GM12878 (cell line): ENCODE measurements at regions not wholly inside any gene's neighbourhood (a gene's known extent, or its start where the extent isn't known, plus 50 kb on each side); places are given as distances from the start of the nearest gene placed in this dataset.

Experiments
- ATAC-seq: fragments of 200-7000 bp; cut with Tn5 transposase; 3 replicates; pipeline ENCODE4 v1.9.1; 2020; ENCODE audit warnings: mild to moderate bottlenecking, moderate library complexity
- BruUV-seq: library from RNA; stranded (reverse); fragments of 400-500 nt; replicated peaks from 2 replicates; lab custom pipeline; 2021; lab: Mats Ljungman, UMichigan
- CTCF ChIA-PET: fragments of 300-600 bp; sonication (Branson Sonifier 250); formaldehyde crosslinking; extraction: SDS; loops from one replicate; lab custom pipeline; 2021; ENCODE audit warnings: inconsistent platforms; lab: Yijun Ruan, JAX
- POLR2A ChIA-PET: fragments of 350-600 bp; formaldehyde crosslinking; extraction: SDS; loops from one replicate; lab custom pipeline; 2021; ENCODE audit warnings: inconsistent platforms; lab: Charles Lee
- RAD21 ChIA-PET: fragments of 300-600 bp; sonication (Branson Sonifier 250); formaldehyde crosslinking; loops from one replicate; lab custom pipeline; 2023; ENCODE audit warnings: antibody characterized with exemption; ENCODE audit not compliant: unreplicated experiment; lab: Charles Lee
- SMC1A ChIA-PET: fragments of 300-600 bp; sonication (Branson Sonifier 250); formaldehyde crosslinking; loops from one replicate; lab custom pipeline; 2023; ENCODE audit not compliant: unreplicated experiment, uncharacterized antibody; lab: Charles Lee
- DNase-seq: peaks from one replicate; pipeline ENCODE4 v3.0.0-alpha.2; 2011; ENCODE audit warnings: low read depth, low spot score
- FAIRE-seq: peaks from 3 replicates; lab custom pipeline; 2011; peaks lifted over from hg19 to GRCh38; lab: Jason Lieb, UNC
- H2AFZ ChIP-seq: 2 replicates; pipeline ENCODE4 v1.6.0; 2011; ENCODE audit warnings: low read depth, low read length, control low read depth; ENCODE audit not compliant: control insufficient read depth
- H3K27ac ChIP-seq: 2 replicates; pipeline ENCODE4 v1.5.1; 2011; ENCODE audit warnings: control low read depth; ENCODE audit not compliant: control insufficient read depth, insufficient read depth
- H3K27me3 ChIP-seq, 2 experiments: replicated peaks in 1 of 2; 2 replicates each; pipeline versions ENCODE4 v1.6.0 to v1.6.1; 2011; ENCODE audit warnings: low read length in 1 of 2; ENCODE audit not compliant: control insufficient read depth in 2 of 2, insufficient read depth in 2 of 2
- H3K36me3 ChIP-seq, 2 experiments: 2 replicates each; pipeline ENCODE4 v1.5.1; 2011; ENCODE audit warnings: low read length in 1 of 2; ENCODE audit not compliant: control insufficient read depth in 2 of 2, insufficient read depth in 2 of 2
- H3K4me1 ChIP-seq: 2 replicates; pipeline ENCODE4 v1.6.1; 2011; ENCODE audit warnings: mild to moderate bottlenecking, low read length, moderate library complexity, mixed read lengths; ENCODE audit not compliant: control insufficient read depth, insufficient read depth
- H3K4me2 ChIP-seq: 2 replicates; pipeline ENCODE4 v1.6.0; 2011; ENCODE audit warnings: control low read depth; ENCODE audit not compliant: control insufficient read depth, insufficient read depth
- H3K4me3 ChIP-seq: fragments of 200-600 bp; sonication (generic); 2 replicates; pipeline ENCODE4 v1.5.1; 2016
- H3K79me2 ChIP-seq: 2 replicates; pipeline ENCODE4 v1.6.0; 2011; ENCODE audit warnings: low read length; ENCODE audit not compliant: control insufficient read depth, insufficient read depth
- H3K9ac ChIP-seq: 2 replicates; pipeline ENCODE4 v1.8.0; 2011; ENCODE audit warnings: low read length, control low read depth, mixed read lengths; ENCODE audit not compliant: control insufficient read depth, insufficient read depth
- H3K9me3 ChIP-seq: replicated peaks from 3 replicates; pipeline ENCODE4 v1.5.1; 2011; ENCODE audit warnings: mild to moderate bottlenecking, low read length; ENCODE audit not compliant: control insufficient read depth, insufficient read depth
- H4K20me1 ChIP-seq: 2 replicates; pipeline ENCODE4 v1.6.0; 2011; ENCODE audit not compliant: control insufficient read depth, insufficient read depth
- CEBPB ChIP-seq, 2 experiments: fragments of 150-350 bp in 1 of 2; IDR thresholded peaks; 2 replicates each; pipeline ENCODE4 v1.6.1; 2012 to 2014; ENCODE audit warnings: low read depth in 2 of 2, low read length in 2 of 2, borderline replicate concordance in 1 of 2, inconsistent platforms in 1 of 2
- CHD1 ChIP-seq: IDR thresholded peaks from 2 replicates; pipeline ENCODE4 v1.6.1; 2012; ENCODE audit warnings: low read depth, low read length, improper control_type of control experiment
- FOXK2 ChIP-seq: fragments of 450-650 bp; IDR thresholded peaks from 2 replicates; pipeline ENCODE4 v1.6.1; 2017; ENCODE audit warnings: mild to moderate bottlenecking, moderate library complexity
- HDAC2 ChIP-seq: fragments of 200-600 bp; sonication (generic); IDR thresholded peaks from 2 replicates; pipeline ENCODE4 v1.6.1; 2017
- NBN ChIP-seq: fragments of 450-650 bp; IDR thresholded peaks from 2 replicates; pipeline ENCODE4 v1.6.1; 2016
- POLR2A ChIP-seq: IDR thresholded peaks from 2 replicates; pipeline ENCODE4 v1.6.1; 2011; ENCODE audit warnings: low read depth, mild to moderate bottlenecking, low read length
- RELB ChIP-seq: fragments of 450-650 bp; IDR thresholded peaks from 2 replicates; pipeline ENCODE4 v1.6.1; 2017; ENCODE audit warnings: low read depth, mild to moderate bottlenecking, moderate library complexity
- RUNX3 ChIP-seq: IDR thresholded peaks from 2 replicates; pipeline ENCODE4 v1.6.1; 2012; ENCODE audit warnings: low read length, inconsistent platforms
- SMAD5 ChIP-seq: IDR thresholded peaks from 2 replicates; pipeline ENCODE4 v1.6.1; 2016; ENCODE audit warnings: antibody characterized with exemption, low read depth
- SUPT20H ChIP-seq: IDR thresholded peaks from 2 replicates; pipeline ENCODE4 v1.6.1; 2011; ENCODE audit warnings: low read depth, mild to moderate bottlenecking, low read length, moderate library complexity, borderline replicate concordance; ENCODE audit not compliant: control insufficient read depth
- USF1 ChIP-seq: IDR thresholded peaks from 2 replicates; pipeline ENCODE4 v1.6.1; 2011; ENCODE audit warnings: borderline replicate concordance, low read depth, mild to moderate bottlenecking, moderate library complexity, mixed read lengths, low read length; ENCODE audit not compliant: insufficient read depth; ENCODE audit errors: extremely low read length
- ZBTB11 ChIP-seq: fragments of 450-650 bp; formaldehyde crosslinking; IDR thresholded peaks from 2 replicates; pipeline ENCODE4 v1.5.0; 2022; ENCODE audit warnings: mild to moderate bottlenecking, missing genetic modification characterization
- ZNF24 ChIP-seq: fragments of 450-650 bp; IDR thresholded peaks from 2 replicates; pipeline ENCODE4 v1.6.1; 2017; ENCODE audit warnings: antibody characterized with exemption, mild to moderate bottlenecking
- ZNF384 ChIP-seq: IDR thresholded peaks from 2 replicates; pipeline ENCODE4 v1.6.1; 2012; ENCODE audit warnings: low read depth, mild to moderate bottlenecking, low read length, improper control_type of control experiment, borderline replicate concordance
- ZSCAN29 ChIP-seq: fragments of 450-650 bp; IDR thresholded peaks from 2 replicates; pipeline ENCODE4 v1.6.1; 2017; ENCODE audit warnings: mild to moderate bottlenecking, moderate library complexity
- WGBS: methylation state at CpG from one replicate; pipeline ENCODE4 v1.1.6; 2016; ENCODE audit warnings: low lambda C conversion rate; ENCODE audit not compliant: insufficient replicate concordance, insufficient coverage; ENCODE audit errors: missing lambda C conversion rate; 5-methylcytosine and 5-hydroxymethylcytosine counted together
- in situ Hi-C: fragments of 300-500 bp; cut with MboI; formaldehyde crosslinking; loops from 9 replicates; pipeline ENCODE4 v1.14.3; 2018; ENCODE audit warnings: mixed read lengths
- intact Hi-C: fragments of 100-400 bp; cut with micrococcal nuclease; formaldehyde crosslinking; loops from one replicate; pipeline ENCODE4 v1.14.2; 2022; ENCODE audit not compliant: unreplicated experiment

- intact Hi-C loops (no loop called here), in situ Hi-C loops (no loop called here)
- no peak overlapping the region for H3K9ac ChIP-seq
- H3K27me3 ChIP-seq = peaks cover 0 to 2% of the 10 kb centered on the region in 2 experiments; a peak in 2 of 4 replicates
- no peaks in the 10 kb centered on the region for H3K9me3 ChIP-seq
- no TSS peak for BruUV-seq
- H3K36me3 ChIP-seq = no peaks in the 10 kb centered on the region
- H3K4me1 ChIP-seq = no peaks in the 10 kb centered on the region
- H3K79me2 ChIP-seq = no peaks in the 10 kb centered on the region
- no peak overlapping the region for H3K4me2 ChIP-seq
- DNase-seq (no peak), FAIRE-seq (no peak), ATAC-seq (no peak)
- ChIA-PET SMC1A (no interaction called here), POLR2A (no interaction called here), CTCF (no interaction called here), RAD21 (no interaction called here)
- H2AFZ ChIP-seq = no peak overlapping the region
- H4K20me1 ChIP-seq = no peaks in the 10 kb centered on the region
- 60% methylated on average over 17 of the region's 17 CpGs for WGBS
- no peak overlapping the region for H3K4me3 ChIP-seq
- no peak overlapping the region for H3K27ac ChIP-seq
- no peak for TF ChIP-seq SMAD5
- no peak for TF ChIP-seq NBN
- no peak for TF ChIP-seq CHD1
- TF ChIP-seq SUPT20H = no peak
- no peak for TF ChIP-seq RELB
- no peak for TF ChIP-seq FOXK2
- TF ChIP-seq HDAC2 = no peak
- no peak for TF ChIP-seq ZBTB11
- no peak for TF ChIP-seq RUNX3
- TF ChIP-seq ZSCAN29 = no peak
- TF ChIP-seq CEBPB (IDR thresholded peaks at IDR 0.05; ENCODE audit: borderline replicate concordance in 1 of 2, low read depth in 2 of 2, low read length in 2 of 2) = no peak
- no peak for TF ChIP-seq USF1
- TF ChIP-seq ZNF24 = no peak
- TF ChIP-seq ZNF384 = no peak
- TF ChIP-seq POLR2A = no peak
Observed at GRCh38 chr3:194749631-194750490, 64.2 kb downstream of the FAM43A start.
